ENCODE measurements at regions not wholly inside any gene's neighbourhood (a gene's known extent, or its start where the extent isn't known, plus 50 kb on each side); places are given as distances from the start of the nearest gene placed in this dataset.
"Not testable (repeated sequence)": the region's sequence is repeated elsewhere in the genome, so short reads cannot be mapped to it uniquely, and the experiment has no call there.

GRCh38 chr1:188715566-188715965 lies 1762.1 kb downstream of the BRINP3 start:
- H3K4me1 Mint-ChIP-seq (ENCODE audit: low read depth in 2 of 2) = no peaks in the 10 kb centered on the region
- ATAC-seq (replicated peaks) (no peak), DNase-seq (no peak)
- H3K4me3 Mint-ChIP-seq = no peak overlapping the region
- peaks cover 0 to 6% of the 10 kb centered on the region in 2 donors for H3K9me3 Mint-ChIP-seq
- no peaks in the 10 kb centered on the region for H3K27me3 Mint-ChIP-seq
- no peak overlapping the region for H3K27ac Mint-ChIP-seq
- H3K36me3 Mint-ChIP-seq (ENCODE audit: insufficient read depth) = no peaks in the 10 kb centered on the region

GRCh38 chr1:188719735-188720134 lies 1757.9 kb downstream of the BRINP3 start:
- no peak overlapping the region for H3K27ac Mint-ChIP-seq
- no peaks in the 10 kb centered on the region for H3K36me3 Mint-ChIP-seq (ENCODE audit: insufficient read depth)

GRCh38 chr1:188723332-188724020 lies 1754.2 kb downstream of the BRINP3 start:
- ATAC-seq (replicated peaks) (no peak), DNase-seq (no peak)
- H3K36me3 Mint-ChIP-seq (ENCODE audit: insufficient read depth) = no peaks in the 10 kb centered on the region
- H3K4me1 Mint-ChIP-seq (ENCODE audit: low read depth in 2 of 2) = no peaks in the 10 kb centered on the region
- H3K27me3 Mint-ChIP-seq = no peaks in the 10 kb centered on the region
- H3K9me3 Mint-ChIP-seq = peaks cover 0 to 2% of the 10 kb centered on the region in 2 donors
- H3K27ac Mint-ChIP-seq = no peak overlapping the region
- no peak overlapping the region for H3K4me3 Mint-ChIP-seq

More at GRCh38 chr1:188719735-188720134, 1757.9 kb downstream of the BRINP3 start:
- Mint-ChIP-seq H3K4me1 (ENCODE audit: low read depth in 2 of 2) (no peaks in the 10 kb centered on the region), H3K4me3 (no peak overlapping the region), H3K27me3 (no peaks in the 10 kb centered on the region), H3K9me3 (peaks cover 0 to 4% of the 10 kb centered on the region in 2 donors)
- no peak for DNase-seq
- no peak for ATAC-seq (replicated peaks)

- DNase-seq (no peak), ATAC-seq (replicated peaks) (no peak)
- Mint-ChIP-seq H3K4me1 (ENCODE audit: low read depth in 2 of 2) (no peaks in the 10 kb centered on the region), H3K9me3 (peaks cover 10 to 16% of the 10 kb centered on the region in 2 donors), H3K4me3 (no peak overlapping the region), H3K27me3 (no peaks in the 10 kb centered on the region), H3K27ac (no peak overlapping the region), H3K36me3 (ENCODE audit: insufficient read depth) (no peaks in the 10 kb centered on the region)
Measured at GRCh38 chr1:188729039-188729438, 1748.6 kb downstream of the BRINP3 start.

- H3K4me1 Mint-ChIP-seq (ENCODE audit: low read depth in 2 of 2) = no peaks in the 10 kb centered on the region
Measured at GRCh38 chr1:188735567-188735966, 1742.1 kb downstream of the BRINP3 start.

GRCh38 chr1:188749275-188749674 lies 1728.4 kb downstream of the BRINP3 start:
- H3K4me3 Mint-ChIP-seq; H3K27me3 Mint-ChIP-seq; ATAC-seq (replicated peaks); H3K9me3 Mint-ChIP-seq; H3K36me3 Mint-ChIP-seq (ENCODE audit: insufficient read depth); DNase-seq; H3K27ac Mint-ChIP-seq; H3K4me1 Mint-ChIP-seq (ENCODE audit: low read depth in 2 of 2): not testable (repeated sequence)

More at GRCh38 chr1:188735567-188735966, 1742.1 kb downstream of the BRINP3 start:
- no peak for ATAC-seq (replicated peaks)
- no peak overlapping the region for H3K4me3 Mint-ChIP-seq
- DNase-seq = no peak
- H3K27me3 Mint-ChIP-seq = no peaks in the 10 kb centered on the region
- no peaks in the 10 kb centered on the region for H3K36me3 Mint-ChIP-seq (ENCODE audit: insufficient read depth)
- no peak overlapping the region for H3K27ac Mint-ChIP-seq
- H3K9me3 Mint-ChIP-seq = peaks cover 11 to 24% of the 10 kb centered on the region in 2 donors

GRCh38 chr1:188752027-188752426 lies 1725.6 kb downstream of the BRINP3 start:
- ATAC-seq (replicated peaks); H3K9me3 Mint-ChIP-seq; H3K36me3 Mint-ChIP-seq (ENCODE audit: insufficient read depth); DNase-seq; H3K4me3 Mint-ChIP-seq; H3K4me1 Mint-ChIP-seq (ENCODE audit: low read depth in 2 of 2); H3K27me3 Mint-ChIP-seq; H3K27ac Mint-ChIP-seq: not testable (repeated sequence)

GRCh38 chr1:188757747-188758146 lies 1719.9 kb downstream of the BRINP3 start:
- not testable (repeated sequence) for H3K9me3 Mint-ChIP-seq; H3K36me3 Mint-ChIP-seq (ENCODE audit: insufficient read depth); H3K4me3 Mint-ChIP-seq; DNase-seq; H3K27me3 Mint-ChIP-seq; H3K27ac Mint-ChIP-seq; H3K4me1 Mint-ChIP-seq (ENCODE audit: low read depth in 2 of 2); ATAC-seq (replicated peaks)

- H3K36me3 Mint-ChIP-seq (ENCODE audit: insufficient read depth) = no peaks in the 10 kb centered on the region
- ATAC-seq (replicated peaks) (no peak), DNase-seq (no peak)
- peaks cover 0 to 9% of the 10 kb centered on the region in 2 donors for H3K9me3 Mint-ChIP-seq
- no peak overlapping the region for H3K27ac Mint-ChIP-seq
- H3K4me3 Mint-ChIP-seq = no peak overlapping the region
- no peaks in the 10 kb centered on the region for H3K27me3 Mint-ChIP-seq
- H3K4me1 Mint-ChIP-seq (ENCODE audit: low read depth in 2 of 2) = no peaks in the 10 kb centered on the region
Measured at GRCh38 chr1:188761226-188761625, 1716.4 kb downstream of the BRINP3 start.

- no peak for ATAC-seq (replicated peaks)
- DNase-seq = no peak
- no peaks in the 10 kb centered on the region for H3K27me3 Mint-ChIP-seq
- no peak overlapping the region for H3K4me3 Mint-ChIP-seq
- no peaks in the 10 kb centered on the region for H3K4me1 Mint-ChIP-seq (ENCODE audit: low read depth in 2 of 2)
- no peaks in the 10 kb centered on the region for H3K36me3 Mint-ChIP-seq (ENCODE audit: insufficient read depth)
- no peak overlapping the region for H3K27ac Mint-ChIP-seq
- peaks cover 0 to 9% of the 10 kb centered on the region in 2 donors for H3K9me3 Mint-ChIP-seq
Measured at GRCh38 chr1:188762166-188762743, 1715.4 kb downstream of the BRINP3 start.

- no peak for ATAC-seq (replicated peaks)
- Mint-ChIP-seq H3K4me3 (no peak overlapping the region), H3K27me3 (no peaks in the 10 kb centered on the region)
Measured at GRCh38 chr1:188763541-188763940, 1714.1 kb downstream of the BRINP3 start.

GRCh38 chr1:188769181-188769580 lies 1708.5 kb downstream of the BRINP3 start:
- Mint-ChIP-seq H3K36me3 (ENCODE audit: insufficient read depth) (no peaks in the 10 kb centered on the region), H3K27ac (no peak overlapping the region), H3K4me1 (ENCODE audit: low read depth in 2 of 2) (no peaks in the 10 kb centered on the region), H3K4me3 (no peak overlapping the region), H3K9me3 (peaks cover 0 to 8% of the 10 kb centered on the region in 2 donors), H3K27me3 (no peaks in the 10 kb centered on the region)
- ATAC-seq (replicated peaks) (no peak), DNase-seq (no peak)

More at GRCh38 chr1:188763541-188763940, 1714.1 kb downstream of the BRINP3 start:
- H3K36me3 Mint-ChIP-seq (ENCODE audit: insufficient read depth) = no peaks in the 10 kb centered on the region
- H3K9me3 Mint-ChIP-seq = peaks cover 0 to 9% of the 10 kb centered on the region in 2 donors
- no peak for DNase-seq
- no peaks in the 10 kb centered on the region for H3K4me1 Mint-ChIP-seq (ENCODE audit: low read depth in 2 of 2)
- no peak overlapping the region for H3K27ac Mint-ChIP-seq

GRCh38 chr1:188769936-188770335 lies 1707.7 kb downstream of the BRINP3 start:
- no peak for ATAC-seq (replicated peaks)

GRCh38 chr1:188778578-188778977 lies 1699.1 kb downstream of the BRINP3 start:
- Mint-ChIP-seq H3K36me3 (ENCODE audit: insufficient read depth) (no peaks in the 10 kb centered on the region), H3K27ac (no peak overlapping the region), H3K4me3 (no peak overlapping the region), H3K9me3 (peaks cover 0 to 10% of the 10 kb centered on the region in 2 donors), H3K4me1 (ENCODE audit: low read depth in 2 of 2) (no peaks in the 10 kb centered on the region), H3K27me3 (no peaks in the 10 kb centered on the region)
- DNase-seq (no peak), ATAC-seq (replicated peaks) (no peak)

More at GRCh38 chr1:188769936-188770335, 1707.7 kb downstream of the BRINP3 start:
- no peaks in the 10 kb centered on the region for H3K27me3 Mint-ChIP-seq
- H3K9me3 Mint-ChIP-seq = peaks cover 0 to 9% of the 10 kb centered on the region in 2 donors
- H3K4me3 Mint-ChIP-seq = no peak overlapping the region
- H3K36me3 Mint-ChIP-seq (ENCODE audit: insufficient read depth) = no peaks in the 10 kb centered on the region
- no peak for DNase-seq
- H3K4me1 Mint-ChIP-seq (ENCODE audit: low read depth in 2 of 2) = no peaks in the 10 kb centered on the region
- no peak overlapping the region for H3K27ac Mint-ChIP-seq
